ENCODE measurements at regions not wholly inside any gene's neighbourhood (a gene's known extent, or its start where the extent isn't known, plus 50 kb on each side); places are given as distances from the start of the nearest gene placed in this dataset.

DNA sequence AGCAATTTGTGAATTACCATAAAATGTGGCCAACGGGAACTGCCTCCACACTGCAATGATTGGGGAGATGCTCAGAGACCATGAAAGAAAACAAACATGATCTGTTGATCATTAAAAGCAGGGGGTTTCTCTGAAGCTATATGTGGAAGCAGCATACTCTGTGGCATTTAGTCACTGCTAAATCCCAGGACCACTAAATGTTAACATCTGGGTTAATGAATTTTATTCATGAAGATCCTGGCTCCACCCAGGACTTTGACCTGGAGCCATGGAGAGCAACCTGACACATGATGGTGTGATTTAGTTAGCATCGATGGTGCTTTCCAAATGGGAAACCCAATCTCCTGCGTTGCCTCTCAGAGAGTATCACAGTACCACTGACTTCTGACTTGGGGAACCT lies 497.8 kb downstream of the AGTPBP1 start:
- no peak for TF ChIP-seq CTCF (IDR thresholded peaks at IDR 0.05; ENCODE audit: control extremely low read depth, extremely low read depth, low read depth, missing control alignments)
- ChIA-PET POLR2A (no interaction called here), CTCF (interaction anchor here (1.4 kb wide), 1 partner anchor 17 kb away, joined by 3 read pairs; no protein-coding TSS in a partner anchor)
- DNase-seq (ENCODE audit: extremely low spot score) = no peak

DNA sequence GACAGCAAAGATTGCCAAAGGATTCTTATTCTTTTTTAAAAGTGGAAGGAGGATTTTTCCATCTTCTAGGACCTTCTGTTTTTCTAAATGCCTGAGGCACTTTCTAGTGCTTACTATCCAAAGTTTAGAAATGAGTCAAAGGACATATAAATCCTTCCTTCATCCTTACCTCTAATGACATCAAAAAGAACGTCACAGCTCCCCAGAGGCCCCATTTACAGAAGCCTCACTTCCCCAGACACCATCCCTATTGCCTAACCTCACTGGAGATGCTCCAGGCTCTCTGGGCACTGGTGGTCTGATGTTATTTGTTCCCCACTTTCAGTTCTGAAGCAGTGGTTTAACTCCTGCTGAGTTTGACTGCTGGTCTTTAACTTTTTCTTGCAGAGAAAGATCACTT lies 504.3 kb downstream of the AGTPBP1 start:
- POLR2A ChIA-PET = no interaction called here
- CTCF ChIA-PET = no interaction called here

GRCh38 chr9:85230081-85230480 lies 511.7 kb downstream of the AGTPBP1 start:
- DNase-seq (ENCODE audit: extremely low spot score) = no peak
- TF ChIP-seq CTCF (IDR thresholded peaks at IDR 0.05; ENCODE audit: control extremely low read depth, extremely low read depth, low read depth, missing control alignments) = no peak
- ChIA-PET CTCF (no interaction called here), POLR2A (no interaction called here)

More for the DNA sequence above, 504.3 kb downstream of the AGTPBP1 start:
- TF ChIP-seq CTCF (IDR thresholded peaks at IDR 0.05; ENCODE audit: control extremely low read depth, extremely low read depth, low read depth, missing control alignments) = no peak
- no peak for DNase-seq (ENCODE audit: extremely low spot score)

GRCh38 chr9:85228111-85228855 lies 513.5 kb downstream of the AGTPBP1 start:
- ChIA-PET CTCF (interaction anchor here (1.1 kb wide), 1 partner anchor 15 kb away, joined by 3 read pairs; no protein-coding TSS in a partner anchor), POLR2A (no interaction called here)
- no peak for TF ChIP-seq CTCF (IDR thresholded peaks at IDR 0.05; ENCODE audit: control extremely low read depth, extremely low read depth, low read depth, missing control alignments)
- no peak for DNase-seq (ENCODE audit: extremely low spot score)

- CTCF ChIA-PET = no interaction called here
- POLR2A ChIA-PET = no interaction called here
- no peak for DNase-seq (ENCODE audit: extremely low spot score)
- no peak for TF ChIP-seq CTCF (IDR thresholded peaks at IDR 0.05; ENCODE audit: control extremely low read depth, extremely low read depth, low read depth, missing control alignments)
These were observed 516.6 kb downstream of the AGTPBP1 start for GRCh38 chr9:85225180-85225579.

DNA sequence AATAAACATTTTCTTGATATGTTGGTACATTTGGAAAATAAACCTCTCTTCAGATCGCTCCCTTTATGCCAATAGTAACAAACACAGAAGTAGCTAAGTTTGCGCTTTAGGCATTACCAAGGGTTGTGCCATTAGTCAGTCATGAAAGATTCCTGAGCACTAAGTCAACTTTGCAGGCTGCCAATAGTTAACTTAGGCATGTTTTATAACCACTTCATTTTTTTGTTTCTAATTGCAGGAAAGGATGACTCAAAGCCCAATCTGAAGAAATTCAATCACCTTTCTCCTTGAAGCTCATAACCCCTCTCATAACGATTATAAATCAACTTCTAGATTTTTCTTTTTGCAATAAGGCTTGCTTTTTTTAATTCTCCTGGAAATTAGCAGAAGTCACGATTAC lies 517.0 kb downstream of the AGTPBP1 start:
- ChIA-PET CTCF (no interaction called here), POLR2A (no interaction called here)
- DNase-seq (ENCODE audit: extremely low spot score) = no peak
- no peak for TF ChIP-seq CTCF (IDR thresholded peaks at IDR 0.05; ENCODE audit: control extremely low read depth, extremely low read depth, low read depth, missing control alignments)

Data from GM10248 (cell line).